Sigmoid colon (tissue), 4 donors: ENCODE measurements at regions not wholly inside any gene's neighbourhood (a gene's known extent, or its start where the extent isn't known, plus 50 kb on each side); places are given as distances from the start of the nearest gene placed in this dataset.

Experiments
- POLR2A ChIP-seq, 2 donors: fragments of 450-650 bp; IDR thresholded peaks; one replicate each; pipeline ENCODE4 v1.6.1; 2016; ENCODE audit warnings: antibody characterized with exemption in 2 of 2, mild to moderate bottlenecking in 2 of 2, moderate library complexity in 2 of 2
- POLR2AphosphoS5 ChIP-seq, 4 donors: sonication (generic); formaldehyde crosslinking; IDR thresholded peaks; one replicate each; pipeline ENCODE4 v1.6.1; 2017; ENCODE audit warnings: antibody characterized with exemption in 4 of 4
- TF ChIP-seq, protein P1 (sequence below), 4 experiments: fragments of 450-650 bp in 3 of 4; fragments of 200-600 bp in 1 of 4; IDR thresholded peaks; one replicate each; pipeline ENCODE4 v1.5.1; 2016 to 2019; ENCODE audit warnings: antibody characterized with exemption in 4 of 4, mild to moderate bottlenecking in 3 of 4, moderate library complexity in 2 of 4

DNA sequence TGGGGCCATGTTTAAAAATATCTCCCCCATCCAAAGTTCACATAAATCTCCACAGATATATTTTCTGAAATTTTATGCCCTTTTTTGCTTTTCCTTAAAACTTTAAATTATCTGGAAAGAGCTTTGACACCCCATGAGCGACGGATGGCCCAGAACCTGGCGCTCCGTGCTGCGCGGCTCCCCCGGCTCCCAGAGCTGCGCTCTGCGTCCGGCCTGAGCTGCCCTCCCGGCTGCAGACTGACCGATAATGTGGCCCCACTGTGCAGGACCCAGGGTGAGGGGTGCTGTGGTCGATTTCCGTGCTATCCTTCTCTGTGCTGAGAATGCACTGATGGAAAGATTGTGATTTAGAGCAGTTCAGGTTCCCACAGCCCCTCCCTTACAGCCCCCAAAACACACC, 292.3 kb upstream of the IRX4 start:
- TF ChIP-seq POLR2AphosphoS5 (IDR thresholded peaks at IDR 0.05): no peak
- TF ChIP-seq, protein P1, sequence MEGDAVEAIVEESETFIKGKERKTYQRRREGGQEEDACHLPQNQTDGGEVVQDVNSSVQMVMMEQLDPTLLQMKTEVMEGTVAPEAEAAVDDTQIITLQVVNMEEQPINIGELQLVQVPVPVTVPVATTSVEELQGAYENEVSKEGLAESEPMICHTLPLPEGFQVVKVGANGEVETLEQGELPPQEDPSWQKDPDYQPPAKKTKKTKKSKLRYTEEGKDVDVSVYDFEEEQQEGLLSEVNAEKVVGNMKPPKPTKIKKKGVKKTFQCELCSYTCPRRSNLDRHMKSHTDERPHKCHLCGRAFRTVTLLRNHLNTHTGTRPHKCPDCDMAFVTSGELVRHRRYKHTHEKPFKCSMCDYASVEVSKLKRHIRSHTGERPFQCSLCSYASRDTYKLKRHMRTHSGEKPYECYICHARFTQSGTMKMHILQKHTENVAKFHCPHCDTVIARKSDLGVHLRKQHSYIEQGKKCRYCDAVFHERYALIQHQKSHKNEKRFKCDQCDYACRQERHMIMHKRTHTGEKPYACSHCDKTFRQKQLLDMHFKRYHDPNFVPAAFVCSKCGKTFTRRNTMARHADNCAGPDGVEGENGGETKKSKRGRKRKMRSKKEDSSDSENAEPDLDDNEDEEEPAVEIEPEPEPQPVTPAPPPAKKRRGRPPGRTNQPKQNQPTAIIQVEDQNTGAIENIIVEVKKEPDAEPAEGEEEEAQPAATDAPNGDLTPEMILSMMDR (IDR thresholded peaks at IDR 0.05): no peak
- no peak for TF ChIP-seq POLR2A (IDR thresholded peaks at IDR 0.05)
